GM18858 (cell line): ENCODE measurements at regions not wholly inside any gene's neighbourhood (a gene's known extent, or its start where the extent isn't known, plus 50 kb on each side); places are given as distances from the start of the nearest gene placed in this dataset.

Source experiments
- ATAC-seq: cut with Tn5 transposase; IDR thresholded peaks from one replicate; pipeline ENCODE4 v1.9.1; 2021; ENCODE audit not compliant: unreplicated experiment

- no peak for ATAC-seq
Measured at GRCh38 chr3:189554868-189555557, 76.2 kb upstream of the TP63 start.

GRCh38 chr3:189555558-189555881 lies 75.7 kb upstream of the TP63 start:
- ATAC-seq: no peak

GRCh38 chr3:189557824-189558223 lies 73.4 kb upstream of the TP63 start:
- no peak for ATAC-seq

- no peak for ATAC-seq
Measured at GRCh38 chr3:189561256-189561655, 69.9 kb upstream of the TP63 start.

GRCh38 chr3:189563853-189564563 lies 67.2 kb upstream of the TP63 start:
- ATAC-seq: peak; percentile 79

GRCh38 chr3:189566550-189567130 lies 64.5 kb upstream of the TP63 start:
- no peak for ATAC-seq

- ATAC-seq: peak; percentile 11
Measured at GRCh38 chr3:189567322-189567721, 63.9 kb upstream of the TP63 start.

GRCh38 chr3:189567766-189568420 lies 63.3 kb upstream of the TP63 start:
- ATAC-seq: peak; percentile 23

- ATAC-seq: no peak
Measured at GRCh38 chr3:189568961-189569360, 62.2 kb upstream of the TP63 start.

GRCh38 chr3:189569473-189569872 lies 61.7 kb upstream of the TP63 start:
- no peak for ATAC-seq

- peak; percentile 56 for ATAC-seq
Measured at GRCh38 chr3:189570916-189571315, 60.3 kb upstream of the TP63 start.

- no peak for ATAC-seq
Measured at GRCh38 chr3:189572249-189572648, 58.9 kb upstream of the TP63 start.

GRCh38 chr3:189573004-189573403 lies 58.2 kb upstream of the TP63 start:
- ATAC-seq: peak; percentile 48

- ATAC-seq: no peak
Measured at GRCh38 chr3:189576486-189576885, 54.7 kb upstream of the TP63 start.

- ATAC-seq: no peak
Measured at GRCh38 chr3:189577050-189577951, 53.9 kb upstream of the TP63 start.

- no peak for ATAC-seq
Measured at GRCh38 chr3:189580190-189580589, 51.0 kb upstream of the TP63 start.
